GF-D8 (cell line): ENCODE measurements at regions not wholly inside any gene's neighbourhood (a gene's known extent, or its start where the extent isn't known, plus 50 kb on each side); places are given as distances from the start of the nearest gene placed in this dataset.

ENCODE experiments used
- DNase-seq: peaks from one replicate; lab custom pipeline; 2025; lab: John Stamatoyannopoulos, UW

GRCh38 chr5:130251931-130252330 lies 347.7 kb downstream of the CHSY3 start:
- no peak for DNase-seq

DNA sequence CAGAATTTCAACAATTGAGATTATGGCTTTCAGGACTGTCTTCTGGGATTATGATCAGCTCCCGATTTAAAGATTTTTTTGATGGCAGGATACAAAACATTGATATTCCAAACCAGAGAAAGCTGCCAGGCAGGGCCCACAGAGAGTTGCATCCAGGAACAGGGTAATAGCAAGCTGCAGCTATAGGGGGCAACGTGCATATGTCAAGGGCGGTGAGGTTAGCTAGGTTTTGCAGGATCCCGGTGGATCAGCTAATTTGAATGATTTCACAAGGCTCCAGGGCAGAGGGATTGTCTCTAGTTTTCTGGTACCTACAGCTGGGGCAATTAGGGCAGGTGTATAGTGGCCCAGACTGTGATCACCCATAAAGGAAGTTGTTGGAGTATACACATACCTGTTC lies 339.4 kb downstream of the CHSY3 start:
- no peak for DNase-seq

- DNase-seq = no peak
Measured at GRCh38 chr5:130237721-130238120, 333.5 kb downstream of the CHSY3 start.
